Endothelial cell of umbilical vein (primary cell): ENCODE measurements at regions not wholly inside any gene's neighbourhood (a gene's known extent, or its start where the extent isn't known, plus 50 kb on each side); places are given as distances from the start of the nearest gene placed in this dataset.
A peak's percentile ranks its signal among the peaks of the same experiment; 100 is the strongest.

Experiments
- BruUV-seq: library from RNA; stranded (reverse); fragments of 400-500 nt; replicated peaks from 2 replicates; lab custom pipeline; 2021; lab: Mats Ljungman, UMichigan
- CTCF ChIA-PET: fragments of 300-600, 350-600 bp; sonication (Branson Sonifier 250); formaldehyde crosslinking; loops from one replicate; lab custom pipeline; 2021; ENCODE audit warnings: antibody characterized with exemption, inconsistent platforms; lab: Charles Lee
- POLR2A ChIA-PET: fragments of 300-600, 350-600 bp; sonication (Branson Sonifier 250); formaldehyde crosslinking; loops from one replicate; lab custom pipeline; 2021; ENCODE audit warnings: antibody characterized with exemption, inconsistent platforms; lab: Charles Lee
- DNase-seq: peaks from one replicate; pipeline ENCODE4 v3.0.0-alpha.2; 2011; ENCODE audit warnings: low read depth, low spot score
- FAIRE-seq: peaks from 2 replicates; lab custom pipeline; 2011; peaks lifted over from hg19 to GRCh38; lab: Jason Lieb, UNC
- H2AFZ ChIP-seq: 2 replicates; pipeline ENCODE4 v1.6.0; 2012; ENCODE audit warnings: low read depth, low read length, control low read depth, inconsistent platforms
- H3K27ac ChIP-seq: 2 replicates; pipeline ENCODE4 v1.5.1; 2011; ENCODE audit warnings: low read depth, mild to moderate bottlenecking, control low read depth, low read length, moderate library complexity; ENCODE audit not compliant: insufficient read depth
- H3K27me3 ChIP-seq, 2 experiments: 2 replicates each; pipeline versions ENCODE4 v1.6.0 to v1.6.1; 2011; ENCODE audit warnings: low read length in 2 of 2, mixed read lengths in 1 of 2; ENCODE audit not compliant: control insufficient read depth in 2 of 2, insufficient read depth in 2 of 2
- H3K36me3 ChIP-seq, 2 experiments: 2 replicates in 1 of 2; 3 replicates in 1 of 2; pipeline ENCODE4 v1.5.1; 2011; ENCODE audit warnings: low read length in 2 of 2, mild to moderate bottlenecking in 1 of 2, moderate library complexity in 1 of 2; ENCODE audit not compliant: control insufficient read depth in 2 of 2, insufficient read depth in 2 of 2; ENCODE audit errors: extremely low read depth in 1 of 2
- H3K4me1 ChIP-seq: 3 replicates; pipeline ENCODE4 v1.5.1; 2011; ENCODE audit warnings: mild to moderate bottlenecking, low read length; ENCODE audit not compliant: control insufficient read depth, insufficient read depth; ENCODE audit errors: extremely low read depth
- H3K4me2 ChIP-seq: 2 replicates; pipeline ENCODE4 v1.6.1; 2011; ENCODE audit warnings: low read length, control low read depth, mixed read lengths; ENCODE audit not compliant: insufficient read depth
- H3K4me3 ChIP-seq, 3 experiments: fragments of 200-600 bp in 1 of 3; sonication (generic), shearing (Covaris generic) in 1 of 3; replicated peaks in 1 of 3; 2 replicates each; pipeline ENCODE4 v1.5.1; 2011 to 2016; ENCODE audit warnings: control low read depth in 3 of 3, low read length in 3 of 3, mild to moderate bottlenecking in 2 of 3, inconsistent platforms in 1 of 3, low read depth in 1 of 3, moderate library complexity in 1 of 3; ENCODE audit not compliant: insufficient read depth in 1 of 3
- H3K79me2 ChIP-seq: 2 replicates; pipeline ENCODE4 v1.6.0; 2012; ENCODE audit warnings: low read length, inconsistent platforms; ENCODE audit not compliant: control insufficient read depth, insufficient read depth
- H3K9ac ChIP-seq: replicated peaks from 2 replicates; pipeline ENCODE3; 2011; ENCODE audit warnings: low read length, control low read depth; ENCODE audit not compliant: insufficient read depth; ENCODE audit errors: extremely low read depth
- H3K9me1 ChIP-seq: replicated peaks from 3 replicates; pipeline ENCODE4 v1.6.0; 2011; ENCODE audit warnings: mild to moderate bottlenecking, low read length; ENCODE audit not compliant: control insufficient read depth, insufficient read depth; ENCODE audit errors: extremely low read depth
- H3K9me3 ChIP-seq: replicated peaks from 2 replicates; pipeline ENCODE4 v1.5.1; 2012; ENCODE audit warnings: low read length, inconsistent platforms; ENCODE audit not compliant: control insufficient read depth, insufficient read depth
- H4K20me1 ChIP-seq: replicated peaks from 2 replicates; pipeline ENCODE3; 2011; ENCODE audit warnings: mild to moderate bottlenecking, low read length; ENCODE audit not compliant: control insufficient read depth, insufficient read depth; ENCODE audit errors: extremely low read depth
- CTCF ChIP-seq, 2 donors: IDR thresholded peaks; 1 replicate in 1 of 2; 2 replicates in 1 of 2; pipeline ENCODE4 v1.5.1; 2011; ENCODE audit warnings: low read length in 2 of 2, mild to moderate bottlenecking in 2 of 2, moderate library complexity in 2 of 2, control low read depth in 1 of 2, inconsistent platforms in 1 of 2, low read depth in 1 of 2; ENCODE audit not compliant: insufficient read depth in 1 of 2; ENCODE audit errors: extremely low read depth in 1 of 2
- EZH2 ChIP-seq: IDR thresholded peaks from 2 replicates; pipeline ENCODE4 v1.6.1; 2012; ENCODE audit warnings: borderline replicate concordance, low read depth, mild to moderate bottlenecking, moderate library complexity, low read length, inconsistent platforms; ENCODE audit not compliant: severe bottlenecking
- FOS ChIP-seq: IDR thresholded peaks from 2 replicates; pipeline ENCODE4 v1.6.1; 2011; ENCODE audit warnings: mild to moderate bottlenecking, low read length, moderate library complexity, borderline replicate concordance; ENCODE audit not compliant: insufficient read depth
- GATA2 ChIP-seq: IDR thresholded peaks from 2 replicates; pipeline ENCODE4 v1.7.0; 2011; ENCODE audit warnings: low read depth, mild to moderate bottlenecking, moderate library complexity, mixed read lengths, low read length; ENCODE audit not compliant: insufficient read length, insufficient read depth
- JUN ChIP-seq: IDR thresholded peaks from 2 replicates; pipeline ENCODE4 v1.6.1; 2011; ENCODE audit warnings: borderline replicate concordance, low read depth; ENCODE audit not compliant: insufficient read length, insufficient read depth
- MAX ChIP-seq: IDR thresholded peaks from 2 replicates; pipeline ENCODE4 v1.6.1; 2011; ENCODE audit not compliant: insufficient read depth, insufficient read length
- MYC ChIP-seq: IDR thresholded peaks from one replicate; pipeline ENCODE4 v1.6.1; 2011; ENCODE audit warnings: mild to moderate bottlenecking, low read depth, low read length
- POLR2A ChIP-seq: IDR thresholded peaks from 2 replicates; pipeline ENCODE4 v1.6.1; 2012; ENCODE audit warnings: low read depth, mild to moderate bottlenecking, control low read depth, low read length
- POLR2AphosphoS5 ChIP-seq: IDR thresholded peaks from 2 replicates; pipeline ENCODE4 v1.6.1; 2012; ENCODE audit warnings: low read depth, mild to moderate bottlenecking, control low read depth, low read length, moderate library complexity; ENCODE audit not compliant: insufficient read depth
- dilution Hi-C: fragments of 300-500 bp; cut with MboI; formaldehyde crosslinking; loops from one replicate; pipeline ENCODE4 v1.15.0; 2019; ENCODE audit warnings: low sequenced_read_pairs; ENCODE audit not compliant: extremely low pct_ligation_motif_present
- intact Hi-C: fragments of 100-400 bp; cut with micrococcal nuclease; formaldehyde crosslinking; loops from one replicate; pipeline ENCODE4 v1.10.0; 2022

- FAIRE-seq, result no peak
- TF ChIP-seq FOS (no peak), MYC (no peak), CTCF (IDR thresholded peaks at IDR 0.05; ENCODE audit: extremely low read depth in 1 of 2, insufficient read depth in 1 of 2, low read depth in 1 of 2, low read length in 2 of 2) (no peak), POLR2A (no peak), MAX (no peak), EZH2 (no peak), JUN (no peak), GATA2 (no peak), POLR2AphosphoS5 (no peak)
- intact Hi-C loops, result loop anchor here (5.0 kb wide), 1 partner anchor 524 kb away; no protein-coding TSS in a partner anchor
- ChIA-PET POLR2A (interaction anchor here (1.2 kb wide), 1 partner anchor 13 kb away, joined by 4 read pairs; no protein-coding TSS in a partner anchor), CTCF (interaction anchor here (0.8 to 3.8 kb wide), 10 partner anchors 8 to 254 kb away, joined by 3 to 23 read pairs (median 4); partner anchors contain the start of gene AREG)
- H3K27me3 ChIP-seq, result no peaks in the 10 kb centered on the region
- H3K27ac ChIP-seq, result peak overlapping the region; percentile 75
- no peaks in the 10 kb centered on the region for H3K79me2 ChIP-seq
- no peaks in the 10 kb centered on the region for H3K9me3 ChIP-seq
- dilution Hi-C loops, result no loop called here
- peak overlapping the region; percentile 56 for H3K9ac ChIP-seq
- no peaks in the 10 kb centered on the region for H3K36me3 ChIP-seq
- peaks cover 51% of the 10 kb centered on the region for H3K4me1 ChIP-seq
- H3K9me1 ChIP-seq, result no peaks in the 10 kb centered on the region
- H2AFZ ChIP-seq, result no peak overlapping the region
- peak overlapping the region; percentile 68 for H3K4me2 ChIP-seq
- no TSS peak for BruUV-seq
- H3K4me3 ChIP-seq, result no peak overlapping the region
- peak; percentile 47 for DNase-seq
- H4K20me1 ChIP-seq, result no peaks in the 10 kb centered on the region
Observed at GRCh38 chr4:74631338-74631737, 163.0 kb downstream of the BTC start.
